Loucy (cell line): ENCODE measurements at regions not wholly inside any gene's neighbourhood (a gene's known extent, or its start where the extent isn't known, plus 50 kb on each side); places are given as distances from the start of the nearest gene placed in this dataset.

Source experiments
- H2AFZ ChIP-seq: fragments of 200-600 bp; sonication (generic); 2 replicates; pipeline ENCODE4 v1.6.0; 2016; ENCODE audit warnings: antibody characterized with exemption, mild to moderate bottlenecking, low read length, moderate library complexity
- H3F3A ChIP-seq: fragments of 200-600 bp; 2 replicates; pipeline ENCODE4 v1.6.0; 2016; ENCODE audit warnings: antibody characterized with exemption, low read depth, mild to moderate bottlenecking
- H3K27me3 ChIP-seq: fragments of 200-600 bp; sonication (generic); 2 replicates; pipeline ENCODE4 v1.6.1; 2014; ENCODE audit warnings: low read length, mild to moderate bottlenecking; ENCODE audit not compliant: insufficient read depth, poor library complexity, severe bottlenecking
- H3K36me3 ChIP-seq: fragments of 200-600 bp; sonication (generic); 2 replicates; pipeline ENCODE4 v1.6.1; 2016; ENCODE audit warnings: low read length; ENCODE audit not compliant: insufficient read depth
- H3K4me1 ChIP-seq: fragments of 200-600 bp; sonication (generic); 2 replicates; pipeline ENCODE4 v1.5.1; 2014; ENCODE audit warnings: low read length, mild to moderate bottlenecking; ENCODE audit not compliant: insufficient read depth, poor library complexity, severe bottlenecking
- H3K4me2 ChIP-seq: fragments of 200-600 bp; sonication (generic); 2 replicates; pipeline ENCODE4 v1.6.0; 2014; ENCODE audit warnings: antibody characterized with exemption, low read length, low read depth, mild to moderate bottlenecking; ENCODE audit not compliant: poor library complexity, severe bottlenecking
- H3K4me3 ChIP-seq: fragments of 200-600 bp; sonication (generic); 2 replicates; pipeline ENCODE4 v1.5.1; 2014; ENCODE audit warnings: low read length, mild to moderate bottlenecking, mixed read lengths; ENCODE audit not compliant: poor library complexity, severe bottlenecking
- H3K79me2 ChIP-seq: fragments of 200-600 bp; sonication (generic); 2 replicates; pipeline ENCODE4 v1.6.1; 2014; ENCODE audit warnings: low read length; ENCODE audit not compliant: insufficient read depth
- H3K9ac ChIP-seq: fragments of 200-600 bp; sonication (generic); 2 replicates; pipeline ENCODE4 v1.6.0; 2014; ENCODE audit warnings: mild to moderate bottlenecking, low read depth, low read length, moderate library complexity; ENCODE audit not compliant: poor library complexity, severe bottlenecking
- H3K9me2 ChIP-seq: fragments of 200-600 bp; sonication (generic); replicated peaks from 2 replicates; pipeline ENCODE4 v1.6.1; 2016; ENCODE audit warnings: low read depth, low read length, mixed read lengths
- H3K9me3 ChIP-seq: fragments of 200-600 bp; sonication (generic); 2 replicates; pipeline ENCODE4 v1.6.1; 2014; ENCODE audit warnings: mild to moderate bottlenecking, antibody characterized with exemption, low read length, low read depth; ENCODE audit not compliant: insufficient read depth
- H4K20me1 ChIP-seq: fragments of 200-600 bp; sonication (generic); 2 replicates; pipeline ENCODE4 v1.6.0; 2014; ENCODE audit warnings: antibody characterized with exemption, low read length, mild to moderate bottlenecking; ENCODE audit not compliant: insufficient read depth, poor library complexity, severe bottlenecking
- EZH2phosphoT487 ChIP-seq: fragments of 200-600 bp; IDR thresholded peaks from 2 replicates; pipeline ENCODE4 v1.6.1; 2018; ENCODE audit warnings: antibody characterized with exemption, mild to moderate bottlenecking, moderate library complexity, borderline replicate concordance
- TF ChIP-seq, protein P1 (sequence below): fragments of 200-600 bp; sonication (generic); conservative IDR thresholded peaks from 2 replicates; pipeline ENCODE4 v1.5.1; 2014; ENCODE audit warnings: mild to moderate bottlenecking, antibody characterized with exemption, low read length

DNA sequence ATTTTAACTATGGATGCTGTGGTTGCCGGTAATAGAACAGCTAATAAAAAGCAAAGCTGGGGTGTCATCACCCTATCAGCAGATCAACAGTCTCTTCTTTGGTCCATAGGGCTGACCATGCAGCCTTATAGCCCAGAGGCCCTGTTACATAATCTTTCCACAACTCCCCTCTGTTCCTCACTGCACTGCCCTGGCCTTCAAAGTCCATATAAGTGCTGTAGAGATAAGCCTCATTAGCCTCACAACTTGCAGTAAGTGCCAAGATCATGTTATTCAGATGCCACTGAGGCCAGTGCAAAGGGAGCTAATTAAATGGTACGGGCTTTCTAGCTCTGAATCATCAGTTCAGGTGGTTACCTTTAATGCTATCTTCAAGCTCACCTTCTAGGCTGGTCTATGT lies 89.7 kb upstream of the CXCR4 start:
- H3K9ac ChIP-seq = no peak overlapping the region

DNA sequence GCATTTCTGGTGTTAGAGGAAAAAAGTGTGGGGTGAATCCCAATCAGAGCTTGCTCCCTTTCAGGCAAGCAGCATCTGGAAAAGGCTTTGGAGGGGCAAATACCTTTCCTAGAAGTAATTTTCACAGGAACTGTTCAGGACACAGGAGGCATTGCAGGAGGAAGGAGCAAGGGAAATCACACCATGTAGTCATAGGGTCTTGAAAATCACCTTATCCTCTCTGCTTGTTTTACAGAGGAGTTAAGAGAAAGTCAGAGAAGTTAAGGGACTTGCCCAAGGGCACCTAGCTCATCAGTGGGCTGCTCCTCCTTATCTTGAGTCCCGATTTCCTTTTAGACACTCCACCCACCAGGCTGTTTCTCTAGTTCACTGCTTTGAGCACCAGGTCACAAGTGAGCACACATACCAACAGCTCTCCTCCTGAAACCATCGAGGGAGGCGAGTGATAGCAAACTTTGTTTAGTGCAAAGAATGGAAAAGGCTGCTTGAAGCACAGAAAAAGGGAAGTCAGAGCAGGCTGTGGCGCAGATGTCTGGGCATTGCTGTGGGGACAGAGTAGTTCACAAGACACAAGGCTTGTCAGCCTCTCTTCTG lies 89.2 kb upstream of the CXCR4 start:
- H3K9me2 ChIP-seq = no peaks in the 10 kb centered on the region
- H3K27me3 ChIP-seq = no peaks in the 10 kb centered on the region
- H3K4me2 ChIP-seq = no peak overlapping the region
- H3K79me2 ChIP-seq = no peaks in the 10 kb centered on the region
- H3K4me1 ChIP-seq = peaks cover 28% of the 10 kb centered on the region
- TF ChIP-seq, protein P1, sequence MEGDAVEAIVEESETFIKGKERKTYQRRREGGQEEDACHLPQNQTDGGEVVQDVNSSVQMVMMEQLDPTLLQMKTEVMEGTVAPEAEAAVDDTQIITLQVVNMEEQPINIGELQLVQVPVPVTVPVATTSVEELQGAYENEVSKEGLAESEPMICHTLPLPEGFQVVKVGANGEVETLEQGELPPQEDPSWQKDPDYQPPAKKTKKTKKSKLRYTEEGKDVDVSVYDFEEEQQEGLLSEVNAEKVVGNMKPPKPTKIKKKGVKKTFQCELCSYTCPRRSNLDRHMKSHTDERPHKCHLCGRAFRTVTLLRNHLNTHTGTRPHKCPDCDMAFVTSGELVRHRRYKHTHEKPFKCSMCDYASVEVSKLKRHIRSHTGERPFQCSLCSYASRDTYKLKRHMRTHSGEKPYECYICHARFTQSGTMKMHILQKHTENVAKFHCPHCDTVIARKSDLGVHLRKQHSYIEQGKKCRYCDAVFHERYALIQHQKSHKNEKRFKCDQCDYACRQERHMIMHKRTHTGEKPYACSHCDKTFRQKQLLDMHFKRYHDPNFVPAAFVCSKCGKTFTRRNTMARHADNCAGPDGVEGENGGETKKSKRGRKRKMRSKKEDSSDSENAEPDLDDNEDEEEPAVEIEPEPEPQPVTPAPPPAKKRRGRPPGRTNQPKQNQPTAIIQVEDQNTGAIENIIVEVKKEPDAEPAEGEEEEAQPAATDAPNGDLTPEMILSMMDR = no peak
- no peak for TF ChIP-seq EZH2phosphoT487
- no peak overlapping the region for H2AFZ ChIP-seq
- H3K9ac ChIP-seq = peak overlapping the region; percentile 23
- no peaks in the 10 kb centered on the region for H4K20me1 ChIP-seq
- no peaks in the 10 kb centered on the region for H3F3A ChIP-seq
- H3K9me3 ChIP-seq = no peaks in the 10 kb centered on the region
- no peak overlapping the region for H3K4me3 ChIP-seq
- H3K36me3 ChIP-seq = no peaks in the 10 kb centered on the region

More for the DNA sequence above, 89.7 kb upstream of the CXCR4 start:
- Histone ChIP-seq H3K27me3 (no peaks in the 10 kb centered on the region), H3K4me3 (no peak overlapping the region), H3K4me1 (peaks cover 33% of the 10 kb centered on the region), H3K4me2 (no peak overlapping the region), H3K36me3 (no peaks in the 10 kb centered on the region), H3K9me2 (no peaks in the 10 kb centered on the region), H4K20me1 (no peaks in the 10 kb centered on the region), H3K9me3 (no peaks in the 10 kb centered on the region), H3K79me2 (no peaks in the 10 kb centered on the region), H2AFZ (no peak overlapping the region), H3F3A (no peaks in the 10 kb centered on the region)
- TF ChIP-seq EZH2phosphoT487 = no peak
- TF ChIP-seq, protein P1 = no peak

DNA sequence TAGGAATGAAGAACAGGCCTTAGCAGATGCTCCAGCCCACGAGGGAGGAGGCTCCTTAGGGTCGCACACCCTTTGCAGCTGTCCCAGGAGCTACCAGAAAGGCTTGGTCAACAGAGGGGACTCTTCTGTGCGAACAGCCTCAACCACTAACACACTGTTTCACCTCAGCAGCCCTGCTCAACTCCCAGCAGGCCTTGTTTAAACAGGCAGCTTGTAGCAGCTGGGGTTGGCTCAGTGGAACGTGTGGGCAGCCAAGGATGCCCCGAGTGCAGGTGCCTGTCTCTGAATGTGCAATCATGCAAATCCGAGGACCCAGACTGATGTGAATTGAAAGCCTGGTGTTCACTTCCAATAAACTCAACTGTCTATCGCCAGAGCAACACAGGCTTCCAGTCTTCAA lies 88.7 kb upstream of the CXCR4 start:
- no peak overlapping the region for H2AFZ ChIP-seq
- H3K36me3 ChIP-seq = no peaks in the 10 kb centered on the region
- peaks cover 24% of the 10 kb centered on the region for H3K4me1 ChIP-seq
- H3F3A ChIP-seq = no peaks in the 10 kb centered on the region
- H3K9me3 ChIP-seq = peaks cover 3% of the 10 kb centered on the region; the same call in 1 of the 2 replicates
- H3K4me3 ChIP-seq = no peak overlapping the region
- no peaks in the 10 kb centered on the region for H3K27me3 ChIP-seq
- TF ChIP-seq, protein P1 = no peak
- no peak for TF ChIP-seq EZH2phosphoT487
- no peaks in the 10 kb centered on the region for H3K79me2 ChIP-seq
- H3K4me2 ChIP-seq = no peak overlapping the region
- no peaks in the 10 kb centered on the region for H4K20me1 ChIP-seq
- H3K9ac ChIP-seq = peak overlapping the region; percentile 23
- H3K9me2 ChIP-seq = no peaks in the 10 kb centered on the region
